HEK293T (cell line): ENCODE measurements at regions not wholly inside any gene's neighbourhood (a gene's known extent, or its start where the extent isn't known, plus 50 kb on each side); places are given as distances from the start of the nearest gene placed in this dataset.

Source experiments
- CTCF ChIA-PET: fragments of 350-600 bp; formaldehyde crosslinking; extraction: SDS; loops from one replicate; lab custom pipeline; 2021; ENCODE audit warnings: antibody characterized with exemption, inconsistent platforms; lab: Yijun Ruan, JAX
- POLR2A ChIA-PET: fragments of 350-600 bp; formaldehyde crosslinking; extraction: SDS; loops from one replicate; lab custom pipeline; 2020; ENCODE audit warnings: antibody characterized with exemption, inconsistent platforms; lab: Yijun Ruan, JAX
- DNase-seq: peaks from one replicate; pipeline ENCODE4 v3.0.0; 2012; ENCODE audit warnings: mixed read lengths; ENCODE audit errors: extremely low spot score
- ARNT ChIP-seq: fragments of 450-650 bp; IDR thresholded peaks from 2 replicates; pipeline ENCODE4 v1.6.1; 2017; ENCODE audit warnings: mild to moderate bottlenecking
- BHLHE40 ChIP-seq: fragments of 450-650 bp; IDR thresholded peaks from 2 replicates; pipeline ENCODE4 v1.6.1; 2016; ENCODE audit warnings: mild to moderate bottlenecking, moderate library complexity, borderline replicate concordance
- CTBP1 ChIP-seq: fragments of 450-650 bp; IDR thresholded peaks from 2 replicates; pipeline ENCODE4 v1.6.1; 2016; ENCODE audit warnings: borderline replicate concordance
- ELF4 ChIP-seq: fragments of 450-650 bp; IDR thresholded peaks from 2 replicates; pipeline ENCODE4 v1.6.1; 2017; ENCODE audit warnings: antibody characterized with exemption
- FOXA1 ChIP-seq: fragments of 450-650 bp; IDR thresholded peaks from 2 replicates; pipeline ENCODE4 v1.6.1; 2016; ENCODE audit warnings: mild to moderate bottlenecking
- FOXK2 ChIP-seq: fragments of 450-650 bp; IDR thresholded peaks from 2 replicates; pipeline ENCODE4 v1.6.1; 2016; ENCODE audit warnings: mild to moderate bottlenecking
- FOXM1 ChIP-seq: fragments of 450-650 bp; IDR thresholded peaks from 2 replicates; pipeline ENCODE4 v1.6.1; 2017; ENCODE audit warnings: mild to moderate bottlenecking, borderline replicate concordance
- HDGF ChIP-seq: fragments of 450-650 bp; IDR thresholded peaks from 2 replicates; pipeline ENCODE4 v1.6.1; 2017; ENCODE audit warnings: antibody characterized with exemption, borderline replicate concordance
- L3MBTL2 ChIP-seq: fragments of 450-650 bp; conservative IDR thresholded peaks from 2 replicates; pipeline ENCODE4 v1.6.1; 2016; ENCODE audit warnings: mild to moderate bottlenecking
- LEF1 ChIP-seq: fragments of 450-650 bp; IDR thresholded peaks from 2 replicates; pipeline ENCODE4 v1.6.1; 2017; ENCODE audit warnings: mild to moderate bottlenecking, borderline replicate concordance
- NFRKB ChIP-seq: fragments of 450-650 bp; IDR thresholded peaks from 2 replicates; pipeline ENCODE4 v1.6.1; 2016; ENCODE audit warnings: mild to moderate bottlenecking, moderate library complexity
- PKNOX1 ChIP-seq: fragments of 450-650 bp; IDR thresholded peaks from 2 replicates; pipeline ENCODE4 v1.6.1; 2016
- SP1 ChIP-seq: fragments of 450-650 bp; IDR thresholded peaks from 2 replicates; pipeline ENCODE4 v1.6.1; 2017
- SUZ12 ChIP-seq: fragments of 450-650 bp; IDR thresholded peaks from 2 replicates; pipeline ENCODE4 v1.6.1; 2016; ENCODE audit warnings: mild to moderate bottlenecking
- TARDBP ChIP-seq: fragments of 450-650 bp; IDR thresholded peaks from 2 replicates; pipeline ENCODE4 v1.6.1; 2016
- ZNF384 ChIP-seq: fragments of 450-650 bp; IDR thresholded peaks from 2 replicates; pipeline ENCODE4 v1.6.1; 2016

DNA sequence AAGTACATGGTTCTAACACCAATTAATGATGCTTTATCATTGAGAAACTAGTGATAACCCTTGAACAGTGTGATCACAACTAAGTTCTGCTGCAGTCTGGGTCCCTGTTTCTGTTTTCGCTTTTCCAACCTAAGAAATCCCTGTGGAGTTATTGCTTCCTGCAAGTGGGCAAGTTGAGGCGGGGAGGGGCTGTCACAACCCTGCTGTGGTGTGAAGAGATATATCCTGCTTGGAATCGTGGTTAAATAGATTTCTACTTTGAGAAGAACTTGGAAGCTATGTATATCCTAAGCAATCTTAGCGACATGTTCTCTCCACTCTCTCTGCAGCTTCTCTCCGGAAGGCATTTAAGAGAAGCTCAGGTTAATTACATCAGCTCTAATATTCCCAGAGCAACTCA is 1223.6 kb downstream of the EPHA7 start:
- TF ChIP-seq ARNT (no peak), FOXA1 (no peak), TARDBP (no peak), SP1 (no peak), FOXK2 (no peak), ELF4 (no peak), LEF1 (no peak), PKNOX1 (no peak), CTBP1 (no peak), HDGF (no peak), BHLHE40 (no peak), SUZ12 (no peak), FOXM1 (no peak), NFRKB (no peak), L3MBTL2 (no peak), ZNF384 (no peak)
- POLR2A ChIA-PET: no interaction called here
- no peak for DNase-seq
- CTCF ChIA-PET: no interaction called here

GRCh38 chr6:92188016-92188415 is 1231.3 kb downstream of the EPHA7 start:
- TF ChIP-seq HDGF (no peak), ARNT (no peak), BHLHE40 (no peak), TARDBP (no peak), FOXM1 (no peak), SP1 (no peak), CTBP1 (no peak), ZNF384 (no peak), ELF4 (no peak), FOXA1 (no peak), SUZ12 (no peak), FOXK2 (no peak), PKNOX1 (no peak), L3MBTL2 (no peak), NFRKB (no peak), LEF1 (no peak)
- DNase-seq: no peak
- ChIA-PET POLR2A (no interaction called here), CTCF (no interaction called here)

DNA sequence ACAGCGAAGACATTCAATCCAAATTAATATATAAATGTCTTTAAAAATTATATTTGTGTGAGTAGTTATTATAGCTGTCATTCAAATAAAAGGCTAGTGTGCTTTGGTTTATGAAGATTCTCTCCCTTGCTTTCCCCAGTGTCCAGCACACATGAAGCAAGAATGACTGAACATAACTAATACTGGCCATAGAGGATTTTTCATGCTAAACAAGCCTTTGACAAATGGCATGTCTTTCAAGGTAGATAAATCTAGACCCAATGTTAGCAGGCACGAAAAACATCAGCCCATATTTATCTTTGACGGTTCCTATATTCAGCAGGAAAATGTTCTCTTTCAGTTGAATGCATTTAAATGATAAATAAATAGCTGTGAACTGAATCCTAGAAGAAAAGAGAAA is 1234.4 kb downstream of the EPHA7 start:
- DNase-seq: no peak
- TF ChIP-seq FOXM1 (no peak), L3MBTL2 (no peak), FOXA1 (no peak), FOXK2 (no peak), SP1 (no peak), ZNF384 (no peak), ARNT (no peak), BHLHE40 (no peak), NFRKB (no peak)
- ChIA-PET CTCF (no interaction called here), POLR2A (no interaction called here)

DNA sequence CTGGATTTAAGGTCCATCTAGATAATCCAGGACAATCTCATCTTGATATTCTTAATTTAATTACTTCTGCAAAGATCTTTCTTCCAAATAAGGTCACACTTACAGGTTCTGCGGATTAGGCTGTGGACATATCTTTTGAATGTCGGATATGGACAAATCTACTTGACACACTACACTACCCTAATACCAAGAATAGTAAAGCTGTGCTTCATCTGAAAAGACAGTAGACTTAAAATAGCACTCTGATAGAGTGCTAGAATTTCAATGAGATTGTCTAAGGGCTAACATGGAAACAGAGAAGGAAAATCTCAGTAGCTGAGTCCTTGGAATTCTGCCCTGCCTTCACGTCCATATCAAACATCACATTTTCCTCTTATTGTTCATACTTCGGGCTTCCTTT is 1238.0 kb downstream of the EPHA7 start:
- TF ChIP-seq TARDBP: no peak
- ChIA-PET POLR2A (no interaction called here), CTCF (no interaction called here)
- DNase-seq: no peak

DNA sequence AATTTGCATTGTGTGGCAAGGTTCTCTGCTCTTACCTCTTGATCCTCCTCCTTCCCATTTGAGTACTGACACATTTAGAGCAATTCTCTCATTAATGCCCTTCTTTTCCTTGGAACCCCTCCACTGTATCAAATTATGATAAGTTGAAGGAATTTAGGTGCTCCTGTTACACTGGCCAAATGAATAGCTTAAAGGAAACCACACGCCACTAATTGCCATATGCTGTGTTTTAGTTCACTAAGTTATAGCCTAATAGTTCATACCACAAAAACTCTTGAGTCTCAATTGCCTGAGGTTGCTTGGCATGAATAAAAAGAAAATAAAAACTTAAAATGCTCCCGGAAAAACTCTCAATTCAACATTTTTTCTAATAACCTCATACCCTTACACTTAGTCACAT is 1239.3 kb downstream of the EPHA7 start:
- POLR2A ChIA-PET: no interaction called here
- TF ChIP-seq PKNOX1: no peak
- TF ChIP-seq ARNT: no peak
- no peak for TF ChIP-seq NFRKB
- CTCF ChIA-PET: no interaction called here
- DNase-seq: no peak

GRCh38 chr6:92176666-92177065 is 1242.7 kb downstream of the EPHA7 start:
- ChIA-PET POLR2A (no interaction called here), CTCF (no interaction called here)
- TF ChIP-seq FOXK2 (no peak), SP1 (no peak), FOXA1 (no peak), BHLHE40 (no peak), NFRKB (no peak), TARDBP (no peak), LEF1 (no peak), ZNF384 (no peak), HDGF (no peak), SUZ12 (no peak), ELF4 (no peak), FOXM1 (no peak), ARNT (no peak), L3MBTL2 (no peak), PKNOX1 (no peak)
- DNase-seq: no peak
